ENCODE measurements at regions not wholly inside any gene's neighbourhood (a gene's known extent, or its start where the extent isn't known, plus 50 kb on each side); places are given as distances from the start of the nearest gene placed in this dataset.

GRCh38 chr1:115412733-115413132, 74.7 kb upstream of the NGF start:
- WGBS, 2 donors: 95% methylated on average over 1 of the region's 1 CpG
- DNase-seq: no peak
- no peaks in the 10 kb centered on the region for H3K27me3 ChIP-seq
- no peak overlapping the region for H3K27ac ChIP-seq
- no peaks in the 10 kb centered on the region for H3K4me1 ChIP-seq
- H3K36me3 ChIP-seq: no peaks in the 10 kb centered on the region
- no peak for TF ChIP-seq POLR2A (IDR thresholded peaks at IDR 0.05)
- intact Hi-C loops (cut with DNase I): no loop called here
- H3K9me3 ChIP-seq: no peaks in the 10 kb centered on the region
- no peak overlapping the region for H3K4me3 ChIP-seq

GRCh38 chr1:115412286-115412685, 74.2 kb upstream of the NGF start:
- Histone ChIP-seq H3K9me3 (no peaks in the 10 kb centered on the region), H3K36me3 (no peaks in the 10 kb centered on the region), H3K4me3 (no peak overlapping the region), H3K4me1 (no peaks in the 10 kb centered on the region), H3K27me3 (no peaks in the 10 kb centered on the region), H3K27ac (no peak overlapping the region)
- TF ChIP-seq POLR2AphosphoS5 (IDR thresholded peaks at IDR 0.05) (no peak), CTCF (IDR thresholded peaks at IDR 0.05) (no peak), POLR2A (IDR thresholded peaks at IDR 0.05) (no peak), EP300 (IDR thresholded peaks at IDR 0.05) (no peak)
- intact Hi-C loops (cut with DNase I): no loop called here
- DNase-seq: no peak

GRCh38 chr1:115411371-115412063, 73.5 kb upstream of the NGF start:
- TF ChIP-seq POLR2A (IDR thresholded peaks at IDR 0.05) (no peak), CTCF (IDR thresholded peaks at IDR 0.05) (no peak), POLR2AphosphoS5 (IDR thresholded peaks at IDR 0.05) (no peak), EP300 (IDR thresholded peaks at IDR 0.05) (no peak)
- no peaks in the 10 kb centered on the region for H3K9me3 ChIP-seq
- no peak overlapping the region for H3K27ac ChIP-seq
- H3K4me1 ChIP-seq: no peaks in the 10 kb centered on the region
- no peak for DNase-seq
- H3K4me3 ChIP-seq: no peak overlapping the region
- intact Hi-C loops (cut with DNase I): no loop called here
- no peaks in the 10 kb centered on the region for H3K36me3 ChIP-seq
- H3K27me3 ChIP-seq: no peaks in the 10 kb centered on the region
- 59 to 76% methylated on average over 1 of the region's 1 CpG for WGBS, 2 donors

GRCh38 chr1:115409094-115410015, 71.3 kb upstream of the NGF start:
- intact Hi-C loops (cut with DNase I): no loop called here
- WGBS, 2 donors: 75 to 89% methylated on average over 7 of the region's 7 CpGs
- Histone ChIP-seq H3K27me3 (no peaks in the 10 kb centered on the region), H3K4me1 (no peaks in the 10 kb centered on the region), H3K9me3 (no peaks in the 10 kb centered on the region), H3K27ac (no peak overlapping the region), H3K4me3 (no peak overlapping the region), H3K36me3 (no peaks in the 10 kb centered on the region)
- TF ChIP-seq POLR2AphosphoS5 (IDR thresholded peaks at IDR 0.05) (no peak), CTCF (IDR thresholded peaks at IDR 0.05) (no peak), POLR2A (IDR thresholded peaks at IDR 0.05) (no peak), EP300 (IDR thresholded peaks at IDR 0.05) (no peak)
- no peak for DNase-seq

GRCh38 chr1:115408533-115408932, 70.5 kb upstream of the NGF start:
- Histone ChIP-seq H3K4me1 (no peaks in the 10 kb centered on the region), H3K27ac (no peak overlapping the region), H3K4me3 (no peak overlapping the region), H3K36me3 (no peaks in the 10 kb centered on the region), H3K27me3 (no peaks in the 10 kb centered on the region), H3K9me3 (no peaks in the 10 kb centered on the region)
- TF ChIP-seq POLR2A (IDR thresholded peaks at IDR 0.05) (no peak), POLR2AphosphoS5 (IDR thresholded peaks at IDR 0.05) (no peak), CTCF (IDR thresholded peaks at IDR 0.05) (no peak), EP300 (IDR thresholded peaks at IDR 0.05) (no peak)
- DNase-seq: no peak
- intact Hi-C loops (cut with DNase I): no loop called here
- WGBS, 2 donors: 33 to 72% methylated on average over 1 of the region's 1 CpG
